ENCODE measurements at regions not wholly inside any gene's neighbourhood (a gene's known extent, or its start where the extent isn't known, plus 50 kb on each side); places are given as distances from the start of the nearest gene placed in this dataset.

DNA sequence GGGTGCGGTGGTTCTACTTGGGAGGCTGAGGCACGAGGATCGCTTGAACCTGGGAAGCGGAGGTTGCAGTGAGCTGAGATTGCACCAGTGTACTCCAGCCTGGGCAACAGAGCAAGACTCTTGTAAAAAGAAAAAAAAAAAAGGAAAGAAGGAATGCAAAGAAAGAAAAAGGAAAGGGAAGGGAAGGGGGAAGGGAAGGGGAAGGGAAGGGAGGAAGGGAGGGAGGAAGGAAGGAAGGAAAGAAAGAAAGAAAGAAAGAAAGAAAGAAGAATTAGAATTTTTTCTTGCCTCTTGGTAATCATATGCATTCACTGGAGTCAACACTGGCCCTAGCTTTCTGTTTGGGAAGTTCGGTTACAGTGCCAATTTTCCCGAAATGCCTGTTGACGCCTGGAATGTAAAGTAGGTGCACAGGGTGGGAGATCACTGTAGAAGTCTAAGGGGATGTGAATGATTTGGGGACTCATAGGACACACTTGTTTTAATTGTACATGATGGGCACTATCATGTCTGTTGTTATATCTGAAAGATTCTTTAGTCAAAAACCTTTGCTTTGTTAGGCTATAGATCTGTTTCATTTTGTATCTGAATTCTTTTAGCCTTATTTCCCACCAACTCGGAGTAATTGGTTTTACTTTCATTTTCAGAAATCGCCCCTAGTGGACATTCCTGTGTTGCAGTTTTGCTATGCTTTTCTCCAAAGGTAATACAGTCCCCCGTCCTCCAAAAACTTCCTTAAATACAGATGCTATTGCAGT is 59.8 kb upstream of the MORC3 start:
- TF ChIP-seq NFIB (CRISPR knock-in tag; IDR thresholded peaks at IDR 0.05; ENCODE audit: borderline replicate concordance) (no peak), EP300 (IDR thresholded peaks at IDR 0.05; ENCODE audit: low read depth in 2 of 2, low read length in 2 of 2) (no peak), EP300 (CRISPR knock-in tag; IDR thresholded peaks at IDR 0.05; ENCODE audit: borderline replicate concordance) (no peak), ZBTB21 (CRISPR knock-in tag; IDR thresholded peaks at IDR 0.05) (no peak), RFX5 (IDR thresholded peaks at IDR 0.05; ENCODE audit: low read depth, low read length) (no peak), SP2 (CRISPR knock-in tag; IDR thresholded peaks at IDR 0.05) (no peak), RCOR2 (CRISPR knock-in tag; IDR thresholded peaks at IDR 0.05) (no peak), ZBTB3 (CRISPR knock-in tag; IDR thresholded peaks at IDR 0.05; ENCODE audit: borderline replicate concordance, low read depth) (no peak), CTCF (CRISPR knock-in tag; IDR thresholded peaks at IDR 0.05) (peak; percentile 56), CEBPB (IDR thresholded peaks at IDR 0.05; ENCODE audit: borderline replicate concordance, low read depth, low read length) (no peak), GABPA (IDR thresholded peaks at IDR 0.05; ENCODE audit: low read depth, low read length) (no peak), GABPA (CRISPR knock-in tag; IDR thresholded peaks at IDR 0.05; ENCODE audit: low read depth) (no peak), EZH2 (conservative IDR thresholded peaks at IDR 0.05; ENCODE audit: low read depth, low read length) (no peak), RBM22 (optimal IDR thresholded peaks at IDR 0.05; ENCODE audit: low read length) (no peak), ZBTB2 (CRISPR knock-in tag; IDR thresholded peaks at IDR 0.05; ENCODE audit: low read depth) (no peak)
- TF ChIP-seq, protein P1, sequence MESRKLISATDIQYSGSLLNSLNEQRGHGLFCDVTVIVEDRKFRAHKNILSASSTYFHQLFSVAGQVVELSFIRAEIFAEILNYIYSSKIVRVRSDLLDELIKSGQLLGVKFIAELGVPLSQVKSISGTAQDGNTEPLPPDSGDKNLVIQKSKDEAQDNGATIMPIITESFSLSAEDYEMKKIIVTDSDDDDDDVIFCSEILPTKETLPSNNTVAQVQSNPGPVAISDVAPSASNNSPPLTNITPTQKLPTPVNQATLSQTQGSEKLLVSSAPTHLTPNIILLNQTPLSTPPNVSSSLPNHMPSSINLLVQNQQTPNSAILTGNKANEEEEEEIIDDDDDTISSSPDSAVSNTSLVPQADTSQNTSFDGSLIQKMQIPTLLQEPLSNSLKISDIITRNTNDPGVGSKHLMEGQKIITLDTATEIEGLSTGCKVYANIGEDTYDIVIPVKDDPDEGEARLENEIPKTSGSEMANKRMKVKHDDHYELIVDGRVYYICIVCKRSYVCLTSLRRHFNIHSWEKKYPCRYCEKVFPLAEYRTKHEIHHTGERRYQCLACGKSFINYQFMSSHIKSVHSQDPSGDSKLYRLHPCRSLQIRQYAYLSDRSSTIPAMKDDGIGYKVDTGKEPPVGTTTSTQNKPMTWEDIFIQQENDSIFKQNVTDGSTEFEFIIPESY (CRISPR knock-in tag; IDR thresholded peaks at IDR 0.05): no peak

All from HepG2 (cell line).